NCI-H446 treated with DMSO at 0.1 percent for 48 hours (cell line): ENCODE measurements at regions not wholly inside any gene's neighbourhood (a gene's known extent, or its start where the extent isn't known, plus 50 kb on each side); places are given as distances from the start of the nearest gene placed in this dataset.
"Not testable (repeated sequence)": the region's sequence is repeated elsewhere in the genome, so short reads cannot be mapped to it uniquely, and the experiment has no call there.

Experiments used
- DNase-seq: peaks from one replicate; lab custom pipeline; 2025; lab: John Stamatoyannopoulos, UW

- no peak for DNase-seq
Measured at GRCh38 chr12:107144441-107144840, 51.1 kb upstream of the CRY1 start.

GRCh38 chr12:107144990-107145389 lies 51.6 kb upstream of the CRY1 start:
- DNase-seq, result no peak

- no peak for DNase-seq
Measured at GRCh38 chr12:107145397-107145796, 52.0 kb upstream of the CRY1 start.

- no peak for DNase-seq
Measured at GRCh38 chr12:107148107-107148506, 54.8 kb upstream of the CRY1 start.

GRCh38 chr12:107152315-107152714 lies 59.0 kb upstream of the CRY1 start:
- DNase-seq, result no peak

GRCh38 chr12:107159384-107159900 lies 66.1 kb upstream of the CRY1 start:
- DNase-seq, result no peak

GRCh38 chr12:107163413-107163812 lies 70.1 kb upstream of the CRY1 start:
- no peak for DNase-seq

- DNase-seq, result no peak
Measured at GRCh38 chr12:107164392-107164791, 71.0 kb upstream of the CRY1 start.

GRCh38 chr12:107165581-107165980 lies 72.2 kb upstream of the CRY1 start:
- DNase-seq, result no peak

- DNase-seq, result no peak
Measured at GRCh38 chr12:107167756-107168155, 74.4 kb upstream of the CRY1 start.

- no peak for DNase-seq
Measured at GRCh38 chr12:107169200-107169599, 75.9 kb upstream of the CRY1 start.

- DNase-seq, result no peak
Measured at GRCh38 chr12:107178776-107179175, 85.4 kb upstream of the CRY1 start.

- DNase-seq, result no peak
Measured at GRCh38 chr12:107179871-107180270, 86.5 kb upstream of the CRY1 start.

- no peak for DNase-seq
Measured at GRCh38 chr12:107180272-107180671, 86.9 kb upstream of the CRY1 start.

- no peak for DNase-seq
Measured at GRCh38 chr12:107184359-107184930, 91.1 kb upstream of the CRY1 start.

GRCh38 chr12:107196681-107197080 lies 103.3 kb upstream of the CRY1 start:
- DNase-seq, result no peak

GRCh38 chr12:107200394-107200793 lies 107.0 kb upstream of the CRY1 start:
- DNase-seq, result no peak

GRCh38 chr12:107207931-107208525 lies 114.7 kb upstream of the CRY1 start:
- no peak for DNase-seq

- not testable (repeated sequence) for DNase-seq
Measured at GRCh38 chr12:107209700-107210099, 116.4 kb upstream of the CRY1 start.

- DNase-seq, result not testable (repeated sequence)
Measured at GRCh38 chr12:107214373-107214773, 121.0 kb upstream of the CRY1 start.

GRCh38 chr12:107216411-107216810 lies 123.1 kb upstream of the CRY1 start:
- DNase-seq, result not testable (repeated sequence)

GRCh38 chr12:107219301-107219700 lies 126.0 kb upstream of the CRY1 start:
- DNase-seq, result no peak

- DNase-seq, result no peak
Measured at GRCh38 chr12:107221913-107222312, 128.6 kb upstream of the CRY1 start.

GRCh38 chr12:107223821-107224220 lies 130.5 kb upstream of the CRY1 start:
- DNase-seq, result no peak
